BJ (cell line): ENCODE measurements at regions not wholly inside any gene's neighbourhood (a gene's known extent, or its start where the extent isn't known, plus 50 kb on each side); places are given as distances from the start of the nearest gene placed in this dataset.

Source experiments
- CTCF ChIA-PET: fragments of 350-600 bp; formaldehyde crosslinking; extraction: SDS; loops from one replicate; lab custom pipeline; 2021; ENCODE audit warnings: antibody characterized with exemption, inconsistent platforms; lab: Yijun Ruan, JAX
- POLR2A ChIA-PET: fragments of 300-600 bp; sonication (Branson Sonifier 250); formaldehyde crosslinking; extraction: SDS; loops from one replicate; lab custom pipeline; 2021; ENCODE audit warnings: antibody characterized with exemption; lab: Charles Lee
- DNase-seq: peaks from one replicate; pipeline ENCODE4 v3.0.0-alpha.2; 2011; ENCODE audit warnings: low read depth
- H3K27me3 ChIP-seq: 2 replicates; pipeline ENCODE4 v1.6.0; 2011; ENCODE audit warnings: low read length; ENCODE audit not compliant: control insufficient read depth, insufficient read depth
- H3K36me3 ChIP-seq: 2 replicates; pipeline ENCODE4 v1.5.1; 2011; ENCODE audit warnings: low read length; ENCODE audit not compliant: control insufficient read depth, insufficient read depth
- H3K4me3 ChIP-seq: 2 replicates; pipeline ENCODE4 v1.5.1; 2011; ENCODE audit warnings: low read depth, mild to moderate bottlenecking, control low read depth, low read length
- CTCF ChIP-seq: IDR thresholded peaks from 2 replicates; pipeline ENCODE4 v1.5.1; 2011; ENCODE audit warnings: low read depth, mild to moderate bottlenecking, control low read depth, inconsistent platforms, low read length, moderate library complexity; ENCODE audit not compliant: insufficient read depth

- no peak for DNase-seq
- no peaks in the 10 kb centered on the region for H3K36me3 ChIP-seq
- no peaks in the 10 kb centered on the region for H3K27me3 ChIP-seq
- TF ChIP-seq CTCF, result no peak
- ChIA-PET CTCF (interaction anchor here (0.6 kb wide), 1 partner anchor 342 kb away, joined by 3 read pairs; no protein-coding TSS in a partner anchor), POLR2A (no interaction called here)
- no peak overlapping the region for H3K4me3 ChIP-seq
Measured at GRCh38 chr10:123569436-123570035, 96.6 kb upstream of the GPR26 start.

GRCh38 chr10:123570051-123570897 is 95.9 kb upstream of the GPR26 start:
- Histone ChIP-seq H3K4me3 (no peak overlapping the region), H3K27me3 (no peaks in the 10 kb centered on the region), H3K36me3 (no peaks in the 10 kb centered on the region)
- ChIA-PET CTCF (interaction anchor here (1.0 kb wide), 1 partner anchor 10 kb away, joined by 3 read pairs; no protein-coding TSS in a partner anchor), POLR2A (no interaction called here)
- no peak for TF ChIP-seq CTCF
- no peak for DNase-seq

DNA sequence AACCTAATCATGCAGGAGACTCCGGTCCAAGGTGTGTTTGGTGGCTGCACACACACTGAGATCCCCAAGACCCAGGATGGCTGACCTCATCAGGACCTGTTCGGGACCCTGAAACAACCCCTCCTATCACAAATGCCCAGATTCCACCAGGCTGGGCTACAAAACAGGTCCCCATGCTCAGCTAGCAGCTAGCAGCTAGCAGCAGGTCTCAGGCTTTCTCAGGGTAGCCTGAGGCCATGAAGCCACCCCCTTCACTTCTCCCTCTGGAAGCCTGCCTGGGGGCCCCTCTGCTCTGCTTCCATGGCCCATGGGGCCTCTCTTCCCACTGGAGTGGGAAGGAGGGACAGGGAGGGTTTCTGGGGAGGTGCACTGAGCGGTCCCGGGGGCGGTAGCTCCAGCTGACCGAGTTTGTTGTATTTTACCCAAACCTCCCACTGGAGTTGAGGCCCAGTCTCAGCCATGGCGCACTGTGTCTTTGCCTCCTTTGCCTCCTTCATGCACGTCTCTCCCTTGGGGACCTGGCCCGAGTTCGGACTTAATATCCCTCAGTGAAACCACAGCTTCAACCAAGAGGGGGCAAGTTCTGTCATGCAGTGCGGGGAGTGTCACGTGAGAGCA is 95.1 kb upstream of the GPR26 start:
- Histone ChIP-seq H3K4me3 (no peak overlapping the region), H3K36me3 (no peaks in the 10 kb centered on the region), H3K27me3 (no peaks in the 10 kb centered on the region)
- ChIA-PET CTCF (interaction anchor here (1.0 kb wide), 1 partner anchor 9 kb away, joined by 3 read pairs; no protein-coding TSS in a partner anchor), POLR2A (no interaction called here)
- DNase-seq, result no peak
- TF ChIP-seq CTCF, result no peak

GRCh38 chr10:123571978-123572377 is 94.2 kb upstream of the GPR26 start:
- no peak for TF ChIP-seq CTCF
- Histone ChIP-seq H3K27me3 (no peaks in the 10 kb centered on the region), H3K36me3 (no peaks in the 10 kb centered on the region), H3K4me3 (no peak overlapping the region)
- CTCF ChIA-PET, result no interaction called here
- POLR2A ChIA-PET, result no interaction called here
- DNase-seq, result no peak
